ENCODE measurements at regions not wholly inside any gene's neighbourhood (a gene's known extent, or its start where the extent isn't known, plus 50 kb on each side); places are given as distances from the start of the nearest gene placed in this dataset.

GRCh38 chr4:107133965-107134653, 98.0 kb upstream of the DKK2 start:
- no peak for TF ChIP-seq EZH2 (IDR thresholded peaks at IDR 0.05; ENCODE audit: low read depth)
- TF ChIP-seq CTCF (conservative IDR thresholded peaks at IDR 0.05): no peak
